Epithelial cell of proximal tubule (primary cell): ENCODE measurements at regions not wholly inside any gene's neighbourhood (a gene's known extent, or its start where the extent isn't known, plus 50 kb on each side); places are given as distances from the start of the nearest gene placed in this dataset.
A peak's percentile ranks its signal among the peaks of the same experiment; 100 is the strongest.

Experiments
- DNase-seq: peaks from one replicate; pipeline ENCODE4 v3.0.0-alpha.2; 2011; ENCODE audit warnings: low read depth
- H3K4me3 ChIP-seq: 2 replicates; pipeline ENCODE4 v1.5.1; 2011; ENCODE audit warnings: low read depth, mild to moderate bottlenecking, low read length
- TF ChIP-seq, protein P1 (sequence below): conservative IDR thresholded peaks from 2 replicates; pipeline ENCODE4 v1.5.1; 2012; ENCODE audit warnings: low read depth, mild to moderate bottlenecking, low read length

DNA sequence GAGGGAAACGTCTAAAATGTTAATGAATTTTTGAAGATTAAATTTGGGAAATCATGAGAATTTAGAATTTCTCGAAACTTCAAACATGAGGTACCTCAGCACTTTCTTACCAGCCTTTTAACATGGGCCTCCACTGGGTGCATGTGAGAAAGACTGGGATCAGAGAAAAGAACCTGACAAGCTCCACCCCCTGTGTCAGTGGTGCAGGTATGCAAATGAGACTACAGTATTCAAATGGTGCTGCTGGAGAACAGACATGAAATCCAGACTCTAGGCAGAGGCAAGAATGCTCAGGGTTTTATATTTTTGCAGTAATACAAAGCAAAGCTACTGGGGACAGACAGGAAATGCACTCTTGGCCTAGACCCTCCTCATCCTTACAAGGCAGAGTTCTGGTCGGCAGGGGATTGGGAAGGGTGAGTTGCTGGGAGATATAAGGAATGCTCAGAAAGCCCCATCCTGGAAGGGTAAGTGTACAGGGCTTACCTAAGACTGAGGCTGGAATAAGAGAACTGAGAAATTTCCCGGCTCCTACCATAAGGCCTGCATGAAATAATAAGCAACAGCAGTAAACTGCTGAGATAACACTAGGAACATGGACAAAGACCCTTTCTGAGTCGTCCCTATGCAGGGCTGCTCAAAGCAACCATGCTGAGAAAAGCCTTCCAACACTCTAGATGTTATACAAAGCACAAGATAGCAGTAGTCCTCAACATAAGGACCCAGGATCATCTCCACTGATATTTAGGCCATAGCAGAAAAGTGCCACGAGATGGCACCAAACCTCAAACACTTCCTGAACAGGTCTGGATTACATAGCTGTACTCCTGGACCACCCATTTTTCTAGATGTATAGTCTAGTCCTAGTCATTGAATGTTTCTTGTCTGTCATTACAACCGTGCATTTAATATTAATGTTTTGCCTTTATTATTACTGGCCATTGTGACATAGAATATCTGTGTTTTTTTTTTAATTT, 260.8 kb downstream of the RASSF9 start:
- no peak overlapping the region for H3K4me3 ChIP-seq
- TF ChIP-seq, protein P1, sequence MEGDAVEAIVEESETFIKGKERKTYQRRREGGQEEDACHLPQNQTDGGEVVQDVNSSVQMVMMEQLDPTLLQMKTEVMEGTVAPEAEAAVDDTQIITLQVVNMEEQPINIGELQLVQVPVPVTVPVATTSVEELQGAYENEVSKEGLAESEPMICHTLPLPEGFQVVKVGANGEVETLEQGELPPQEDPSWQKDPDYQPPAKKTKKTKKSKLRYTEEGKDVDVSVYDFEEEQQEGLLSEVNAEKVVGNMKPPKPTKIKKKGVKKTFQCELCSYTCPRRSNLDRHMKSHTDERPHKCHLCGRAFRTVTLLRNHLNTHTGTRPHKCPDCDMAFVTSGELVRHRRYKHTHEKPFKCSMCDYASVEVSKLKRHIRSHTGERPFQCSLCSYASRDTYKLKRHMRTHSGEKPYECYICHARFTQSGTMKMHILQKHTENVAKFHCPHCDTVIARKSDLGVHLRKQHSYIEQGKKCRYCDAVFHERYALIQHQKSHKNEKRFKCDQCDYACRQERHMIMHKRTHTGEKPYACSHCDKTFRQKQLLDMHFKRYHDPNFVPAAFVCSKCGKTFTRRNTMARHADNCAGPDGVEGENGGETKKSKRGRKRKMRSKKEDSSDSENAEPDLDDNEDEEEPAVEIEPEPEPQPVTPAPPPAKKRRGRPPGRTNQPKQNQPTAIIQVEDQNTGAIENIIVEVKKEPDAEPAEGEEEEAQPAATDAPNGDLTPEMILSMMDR = peak; percentile 87
- peak; percentile 4 for DNase-seq

DNA sequence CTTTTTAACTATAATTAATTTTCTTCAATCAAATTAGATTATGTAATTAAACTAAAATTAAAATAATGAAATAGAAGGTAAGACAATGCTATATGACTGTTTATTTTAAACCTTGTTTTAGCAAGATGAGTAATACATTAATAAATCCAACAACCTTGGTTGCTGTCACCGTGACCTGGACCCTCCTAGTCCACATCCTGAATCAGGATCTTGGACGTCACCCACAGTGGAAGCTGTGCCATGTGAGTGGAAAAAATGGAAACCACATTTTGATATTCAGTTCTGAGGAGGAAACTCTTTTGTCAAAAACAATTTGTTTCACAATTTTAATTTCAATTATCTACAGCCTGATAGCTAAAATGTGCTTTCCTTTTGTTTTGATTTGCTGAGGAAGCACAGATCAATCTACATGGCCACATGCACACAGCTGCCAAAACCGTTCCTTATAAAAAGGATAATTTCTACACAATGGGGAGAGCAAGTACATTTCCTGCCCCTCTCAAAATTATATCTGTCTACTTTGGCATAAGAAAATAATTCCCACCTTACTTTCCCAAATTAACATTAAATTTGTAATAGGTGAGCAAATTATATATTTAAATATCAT, 255.5 kb downstream of the RASSF9 start:
- TF ChIP-seq, protein P1 = no peak
- no peak overlapping the region for H3K4me3 ChIP-seq
- no peak for DNase-seq

DNA sequence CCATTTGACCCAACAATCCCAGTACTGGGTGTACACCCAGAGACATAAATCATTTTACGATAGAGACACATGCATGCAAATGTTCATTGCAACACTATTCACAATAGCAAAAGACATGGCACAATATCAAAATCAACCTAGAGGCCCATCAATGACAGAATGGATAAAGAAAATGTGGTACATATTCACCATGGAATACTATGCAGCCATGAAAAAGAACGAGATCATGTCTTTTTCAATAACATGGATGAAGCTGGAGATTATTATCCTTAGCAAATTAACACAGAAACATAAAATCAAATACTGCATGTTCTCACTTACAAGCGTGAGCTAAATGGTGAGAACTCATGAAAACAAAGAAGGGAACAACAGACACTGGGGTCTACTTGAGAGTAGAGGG, 249.1 kb downstream of the RASSF9 start:
- TF ChIP-seq, protein P1 = no peak

DNA sequence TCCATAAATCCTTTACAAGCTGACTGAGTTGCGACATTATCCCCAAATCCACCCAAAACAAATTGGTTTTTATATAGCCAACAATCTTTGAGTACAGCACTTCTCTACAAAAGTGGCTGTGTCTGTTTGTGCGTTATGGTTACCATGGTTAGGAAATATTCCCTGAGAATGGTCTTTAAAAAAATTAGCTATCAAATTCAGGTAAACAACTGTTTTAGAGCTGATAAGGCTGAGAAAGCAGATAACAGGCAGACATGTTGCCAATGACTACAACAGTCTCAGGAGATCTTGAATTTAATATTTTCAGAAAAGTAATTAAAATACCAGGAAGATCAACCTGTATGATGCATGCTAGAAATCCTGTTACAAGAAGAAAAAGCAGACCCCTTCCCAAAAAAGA, 248.0 kb downstream of the RASSF9 start:
- TF ChIP-seq, protein P1 = no peak
- no peak for DNase-seq
- H3K4me3 ChIP-seq = no peak overlapping the region

More for the DNA sequence above, 249.1 kb downstream of the RASSF9 start:
- H3K4me3 ChIP-seq = no peak overlapping the region
- no peak for DNase-seq

DNA sequence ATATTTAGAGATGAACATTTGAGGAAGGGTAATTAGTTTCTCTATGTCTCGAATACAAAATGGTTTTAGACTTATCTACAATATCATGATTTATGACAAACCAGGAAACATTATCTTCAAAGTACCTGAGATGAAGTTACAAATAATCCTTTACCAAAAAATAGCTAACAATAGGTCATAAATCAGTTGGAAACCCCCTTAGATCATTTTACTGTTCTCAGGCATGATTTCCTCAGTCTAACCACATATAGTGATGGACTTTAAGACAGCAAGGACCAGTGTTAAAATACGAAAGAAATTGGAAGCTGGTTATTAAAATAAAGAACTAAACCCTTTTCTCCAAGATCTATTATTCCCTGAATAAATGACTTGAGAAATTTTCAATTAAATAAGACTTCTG, 235.4 kb downstream of the RASSF9 start:
- no peak for DNase-seq
- no peak overlapping the region for H3K4me3 ChIP-seq
- TF ChIP-seq, protein P1 = no peak

DNA sequence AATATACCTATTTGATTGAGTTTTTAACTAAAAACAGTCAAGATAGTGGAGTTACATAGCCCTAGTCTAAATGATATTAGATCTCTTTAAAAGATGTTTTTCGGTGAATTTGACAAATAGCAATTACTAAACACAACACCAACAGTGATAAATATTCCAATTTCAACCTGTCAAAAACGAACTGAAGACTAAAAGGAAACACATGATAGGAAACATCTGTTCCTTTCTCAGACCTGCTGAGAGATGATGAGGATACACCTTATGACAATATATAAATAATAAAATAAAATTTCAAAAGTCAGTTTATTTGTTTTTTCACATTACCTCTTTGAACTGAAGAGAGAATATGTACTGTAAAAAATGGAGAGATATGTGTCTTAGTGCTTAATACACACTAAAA, 232.7 kb downstream of the RASSF9 start:
- TF ChIP-seq, protein P1 = no peak
- DNase-seq = no peak
- H3K4me3 ChIP-seq = no peak overlapping the region

DNA sequence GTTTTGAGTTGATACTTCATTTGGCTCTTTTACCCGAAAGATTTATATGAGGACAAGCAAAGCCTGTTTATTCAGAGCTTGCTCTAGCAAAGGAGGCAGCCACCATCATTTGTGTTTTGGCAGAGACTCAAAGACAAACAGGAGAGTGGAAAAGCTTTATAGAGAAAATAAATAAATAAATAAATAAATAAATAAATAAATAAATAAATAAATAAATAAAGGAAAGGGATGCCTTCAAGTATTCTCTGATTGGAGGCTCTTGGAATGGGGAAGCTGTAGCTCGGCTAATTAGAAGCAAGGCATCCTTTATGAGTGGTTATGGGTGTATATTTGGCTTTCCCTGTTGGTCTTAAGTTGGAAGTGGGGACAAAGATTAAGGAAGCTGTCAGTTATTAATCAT, 229.8 kb downstream of the RASSF9 start:
- no peak overlapping the region for H3K4me3 ChIP-seq
- TF ChIP-seq, protein P1 = no peak
- no peak for DNase-seq
